Transverse colon (tissue), 4 donors: ENCODE measurements at regions not wholly inside any gene's neighbourhood (a gene's known extent, or its start where the extent isn't known, plus 50 kb on each side); places are given as distances from the start of the nearest gene placed in this dataset.

ENCODE experiments used
- DNase-seq: peaks from one replicate; pipeline ENCODE4 v3.0.0-alpha.2; 2019
- H3K27ac ChIP-seq, 4 donors: fragments of 200-600 bp; sonication (generic); 2 replicates each; pipeline ENCODE4 v1.5.1; 2016 to 2018; ENCODE audit warnings: inconsistent platforms in 4 of 4
- H3K27me3 ChIP-seq: fragments of 200-600 bp; sonication (generic); 2 replicates; pipeline ENCODE4 v1.5.1; 2017; ENCODE audit warnings: inconsistent platforms
- H3K36me3 ChIP-seq, 4 donors: fragments of 200-600 bp; sonication (generic); 2 replicates each; pipeline ENCODE4 v1.5.1; 2017 to 2019; ENCODE audit warnings: inconsistent platforms in 4 of 4
- H3K4me1 ChIP-seq, 4 donors: fragments of 200-600 bp; sonication (generic); 2 replicates each; pipeline ENCODE4 v1.5.1; 2017 to 2020; ENCODE audit warnings: inconsistent platforms in 4 of 4
- H3K4me3 ChIP-seq, 4 donors: fragments of 200-600 bp; sonication (generic); 1 replicate in 1 of 4; 2 replicates in 3 of 4; pipeline versions ENCODE4 v1.5.1 to v1.6.1; 2017 to 2019; ENCODE audit warnings: inconsistent platforms in 4 of 4
- H3K9me3 ChIP-seq, 2 donors: fragments of 200-600 bp; sonication (generic); 2 replicates each; pipeline ENCODE4 v1.5.1; 2017 to 2019; ENCODE audit warnings: inconsistent platforms in 2 of 2
- EP300 ChIP-seq: sonication (generic); formaldehyde crosslinking; IDR thresholded peaks from one replicate; pipeline ENCODE4 v1.6.1; 2017; ENCODE audit warnings: antibody characterized with exemption, low read depth
- POLR2A ChIP-seq: fragments of 450-650 bp; IDR thresholded peaks from one replicate; pipeline ENCODE4 v1.6.1; 2016; ENCODE audit warnings: antibody characterized with exemption, mild to moderate bottlenecking, moderate library complexity
- POLR2AphosphoS5 ChIP-seq, 3 donors: sonication (generic); formaldehyde crosslinking; IDR thresholded peaks; one replicate each; pipeline ENCODE4 v1.6.1; 2016; ENCODE audit warnings: antibody characterized with exemption in 3 of 3
- WGBS, 2 donors: methylation state at CpG; one replicate each; pipeline ENCODE4 v1.1.5; 2018; ENCODE audit warnings: low coverage in 1 of 2; 5-methylcytosine and 5-hydroxymethylcytosine counted together
- in situ Hi-C, 4 donors: fragments of 200-750 bp; cut with MboI; loops; one replicate each; pipeline versions ENCODE4 v1.15.0 to v1.15.1; 2017; ENCODE audit warnings: low sequenced_read_pairs in 3 of 4, low pct_ligation_motif_present in 1 of 4, low pct_unique_long_range_greater_than_20kb in 1 of 4
- intact Hi-C: fragments of 100-400 bp; cut with DNase I; formaldehyde crosslinking; loops from one replicate; pipeline ENCODE4 v1.15.1; 2023; ENCODE audit warnings: low total_unique reads
- TF ChIP-seq, protein P1 (sequence below), 5 experiments: fragments of 200-600 bp in 3 of 5; fragments of 450-650 bp in 2 of 5; sonication (generic) in 3 of 5; IDR thresholded peaks; 1 replicate in 2 of 5; 2 replicates in 3 of 5; pipeline ENCODE4 v1.5.1; 2016 to 2017; ENCODE audit warnings: antibody characterized with exemption in 5 of 5, inconsistent platforms in 3 of 5, mild to moderate bottlenecking in 2 of 5, moderate library complexity in 1 of 5

DNA sequence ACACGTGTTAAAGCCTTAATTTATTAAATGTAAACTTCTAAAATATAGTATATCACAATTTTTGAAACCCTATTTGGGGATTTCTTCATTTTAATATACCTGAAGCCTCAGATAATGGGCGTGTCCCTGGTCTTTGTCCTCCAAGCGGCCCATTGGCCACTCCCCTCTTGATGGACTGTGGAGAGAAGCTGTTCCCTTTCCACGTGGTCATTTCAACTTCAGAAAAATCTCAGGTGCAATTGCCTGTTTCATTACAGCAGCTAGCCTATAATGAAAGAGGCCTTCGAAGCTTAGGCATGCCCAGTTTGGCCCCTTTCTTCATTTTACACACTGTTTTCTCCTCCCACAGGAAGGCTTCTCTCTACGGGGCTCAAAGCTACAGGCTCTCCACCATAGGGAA is 131.4 kb upstream of the ARHGAP5 start:
- peak overlapping the region; percentile 86 to 92 (median 88) for H3K27ac ChIP-seq
- DNase-seq, result peak; percentile 47

DNA sequence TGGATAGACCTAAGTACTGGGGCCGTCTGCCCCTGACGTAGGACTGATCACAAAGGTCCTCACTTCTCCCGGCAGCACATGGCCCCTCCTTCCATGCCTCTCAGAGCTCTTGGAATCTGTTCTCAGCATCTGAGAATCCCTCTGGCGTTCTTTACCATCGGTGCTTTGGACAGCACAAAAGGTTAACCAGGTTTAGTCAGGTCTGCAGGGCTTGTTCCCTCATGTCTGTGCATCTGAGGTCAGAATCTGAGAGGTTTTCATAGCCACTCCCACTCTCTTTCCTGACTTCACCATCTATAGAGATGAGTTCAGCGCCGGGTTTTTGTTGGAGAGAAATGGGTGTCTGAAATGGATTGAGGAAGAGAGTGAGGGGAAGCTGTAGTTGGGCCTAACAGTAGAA is 130.0 kb upstream of the ARHGAP5 start:
- WGBS, 2 donors, result 86 to 94% methylated on average over 7 of the region's 7 CpGs

More for the DNA sequence above, 131.4 kb upstream of the ARHGAP5 start:
- TF ChIP-seq, protein P1, sequence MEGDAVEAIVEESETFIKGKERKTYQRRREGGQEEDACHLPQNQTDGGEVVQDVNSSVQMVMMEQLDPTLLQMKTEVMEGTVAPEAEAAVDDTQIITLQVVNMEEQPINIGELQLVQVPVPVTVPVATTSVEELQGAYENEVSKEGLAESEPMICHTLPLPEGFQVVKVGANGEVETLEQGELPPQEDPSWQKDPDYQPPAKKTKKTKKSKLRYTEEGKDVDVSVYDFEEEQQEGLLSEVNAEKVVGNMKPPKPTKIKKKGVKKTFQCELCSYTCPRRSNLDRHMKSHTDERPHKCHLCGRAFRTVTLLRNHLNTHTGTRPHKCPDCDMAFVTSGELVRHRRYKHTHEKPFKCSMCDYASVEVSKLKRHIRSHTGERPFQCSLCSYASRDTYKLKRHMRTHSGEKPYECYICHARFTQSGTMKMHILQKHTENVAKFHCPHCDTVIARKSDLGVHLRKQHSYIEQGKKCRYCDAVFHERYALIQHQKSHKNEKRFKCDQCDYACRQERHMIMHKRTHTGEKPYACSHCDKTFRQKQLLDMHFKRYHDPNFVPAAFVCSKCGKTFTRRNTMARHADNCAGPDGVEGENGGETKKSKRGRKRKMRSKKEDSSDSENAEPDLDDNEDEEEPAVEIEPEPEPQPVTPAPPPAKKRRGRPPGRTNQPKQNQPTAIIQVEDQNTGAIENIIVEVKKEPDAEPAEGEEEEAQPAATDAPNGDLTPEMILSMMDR (IDR thresholded peaks at IDR 0.05), result no peak
- TF ChIP-seq POLR2A (no peak), EP300 (no peak), POLR2AphosphoS5 (IDR thresholded peaks at IDR 0.05) (no peak)
- no peak overlapping the region for H3K4me3 ChIP-seq
- H3K27me3 ChIP-seq, result no peaks in the 10 kb centered on the region
- in situ Hi-C loops, result loop anchor here in 1 of 4 donors (25.0 kb wide), 1 partner anchor 317 kb away; no protein-coding TSS in a partner anchor
- intact Hi-C loops, result no loop called here
- H3K36me3 ChIP-seq, result no peaks in the 10 kb centered on the region
- 33 to 65% methylated on average over 4 to 6 of the region's 6 CpGs for WGBS, 2 donors
- no peaks in the 10 kb centered on the region for H3K9me3 ChIP-seq
- H3K4me1 ChIP-seq, result peaks cover 8 to 35% (median 25%) of the 10 kb centered on the region in 4 donors

DNA sequence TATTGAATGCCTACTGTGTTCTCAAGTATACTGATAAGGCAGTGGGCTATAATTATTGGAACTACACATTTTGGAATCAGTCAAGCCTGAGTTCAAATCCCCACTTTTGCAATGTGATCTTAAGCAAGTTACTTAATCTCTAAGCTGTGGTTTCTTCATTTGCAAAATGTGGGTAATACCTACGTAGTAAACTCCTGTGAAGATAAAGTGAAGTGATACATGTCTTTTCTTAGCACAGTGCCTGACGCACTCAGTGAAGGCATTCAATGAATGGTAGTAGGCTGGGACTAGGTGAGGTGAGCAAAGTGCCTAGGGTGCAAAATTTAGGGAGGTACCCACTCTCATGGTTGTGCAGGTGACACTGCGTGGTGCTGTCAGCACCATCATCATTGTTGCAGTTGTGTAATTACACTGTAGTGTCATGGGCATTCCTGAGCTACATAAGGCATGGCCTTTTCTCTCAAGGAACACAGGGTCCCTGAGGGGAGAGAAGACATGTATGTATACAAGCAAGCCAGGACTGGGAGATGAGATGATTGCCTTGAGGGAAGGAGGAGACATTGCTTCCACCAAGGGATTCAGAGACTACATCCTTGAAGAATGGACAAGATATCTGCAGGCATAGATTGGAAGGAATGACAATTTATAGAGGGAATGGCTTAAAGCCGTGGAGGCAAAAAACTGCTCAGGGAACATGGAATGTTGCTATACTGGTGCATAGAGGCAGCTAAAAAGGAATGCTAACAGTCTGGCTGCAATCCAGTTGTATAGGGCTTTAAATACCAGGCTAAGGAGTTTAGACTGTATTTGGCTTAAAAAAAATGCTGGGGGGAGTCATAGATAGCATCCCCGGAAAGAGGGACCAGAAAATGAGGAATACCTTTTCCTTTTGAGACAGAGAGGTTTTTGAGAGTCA is 129.2 kb upstream of the ARHGAP5 start:
- Histone ChIP-seq H3K27ac (no peak overlapping the region), H3K27me3 (no peaks in the 10 kb centered on the region), H3K36me3 (no peaks in the 10 kb centered on the region), H3K4me3 (no peak overlapping the region), H3K4me1 (peaks cover 13 to 39% (median 28%) of the 10 kb centered on the region in 4 donors), H3K9me3 (no peaks in the 10 kb centered on the region)
- DNase-seq, result no peak
- TF ChIP-seq, protein P1 (IDR thresholded peaks at IDR 0.05), result no peak
- TF ChIP-seq EP300, result no peak
- TF ChIP-seq POLR2A, result no peak
- TF ChIP-seq POLR2AphosphoS5 (IDR thresholded peaks at IDR 0.05), result no peak
- intact Hi-C loops (no loop called here), in situ Hi-C loops (loop anchor here in 1 of 4 donors (25.0 kb wide), 1 partner anchor 314 kb away; no protein-coding TSS in a partner anchor)
- WGBS, 2 donors, result 81 to 85% methylated on average over 4 to 5 of the region's 5 CpGs

More for the DNA sequence above, 130.0 kb upstream of the ARHGAP5 start:
- no peak for DNase-seq
- Histone ChIP-seq H3K27ac (no peak overlapping the region), H3K36me3 (no peaks in the 10 kb centered on the region), H3K4me3 (no peak overlapping the region), H3K4me1 (peaks cover 13 to 43% (median 29%) of the 10 kb centered on the region in 4 donors), H3K27me3 (no peaks in the 10 kb centered on the region), H3K9me3 (no peaks in the 10 kb centered on the region)
- intact Hi-C loops, result no loop called here
- in situ Hi-C loops, result loop anchor here in 1 of 4 donors (25.0 kb wide), 1 partner anchor 315 kb away; no protein-coding TSS in a partner anchor
- TF ChIP-seq EP300, result no peak
- TF ChIP-seq POLR2AphosphoS5 (IDR thresholded peaks at IDR 0.05), result no peak
- TF ChIP-seq, protein P1 (IDR thresholded peaks at IDR 0.05), result no peak
- TF ChIP-seq POLR2A, result no peak

DNA sequence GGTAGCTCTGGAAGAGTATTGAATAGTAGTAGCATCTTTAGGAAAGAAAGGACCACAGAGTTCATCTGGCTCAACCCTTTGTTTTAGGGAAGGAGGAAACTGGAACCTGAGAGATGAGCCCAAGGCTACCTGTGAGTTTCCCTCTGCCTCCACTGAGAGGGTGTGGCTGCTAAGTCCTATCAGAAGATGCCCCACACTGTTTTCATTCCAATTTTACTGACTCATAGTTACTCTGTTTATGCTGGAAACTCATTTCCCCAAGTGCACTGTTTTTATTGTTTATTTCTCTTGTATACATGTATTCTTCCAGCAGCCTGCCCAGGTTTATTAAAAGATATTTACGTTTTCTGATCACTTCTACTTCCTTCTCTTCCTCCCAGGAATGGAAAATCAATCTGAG is 127.4 kb upstream of the ARHGAP5 start:
- no peak for TF ChIP-seq POLR2A
- TF ChIP-seq, protein P1 (IDR thresholded peaks at IDR 0.05), result no peak
- no peak for TF ChIP-seq EP300
- no peak for TF ChIP-seq POLR2AphosphoS5 (IDR thresholded peaks at IDR 0.05)

More for the DNA sequence above, 127.4 kb upstream of the ARHGAP5 start:
- peaks cover 9 to 27% (median 17%) of the 10 kb centered on the region in 4 donors for H3K4me1 ChIP-seq
- H3K36me3 ChIP-seq, result no peaks in the 10 kb centered on the region
- no peak overlapping the region for H3K4me3 ChIP-seq
- H3K27ac ChIP-seq, result no peak overlapping the region
- intact Hi-C loops, result no loop called here
- in situ Hi-C loops, result loop anchor here in 1 of 4 donors (25.0 kb wide), 1 partner anchor 313 kb away; no protein-coding TSS in a partner anchor
- WGBS, 2 donors, result 46 to 80% methylated on average over 1 of the region's 1 CpG
- no peaks in the 10 kb centered on the region for H3K27me3 ChIP-seq
- H3K9me3 ChIP-seq, result no peaks in the 10 kb centered on the region
- no peak for DNase-seq
